ENCODE measurements at regions not wholly inside any gene's neighbourhood (a gene's known extent, or its start where the extent isn't known, plus 50 kb on each side); places are given as distances from the start of the nearest gene placed in this dataset.

- ChIA-PET RAD21 (ENCODE audit: unreplicated experiment) (no interaction called here), CTCF (no interaction called here), SMC1A (ENCODE audit: uncharacterized antibody, unreplicated experiment) (no interaction called here), POLR2A (interaction anchor here (0.5 kb wide), 1 partner anchor 421 kb away, joined by 3 read pairs; no protein-coding TSS in a partner anchor)
- FAIRE-seq, result no peak
- ATAC-seq, result no peak
- no peaks in the 10 kb centered on the region for H3K36me3 ChIP-seq (ENCODE audit: control insufficient read depth in 2 of 2, insufficient read depth in 2 of 2, low read length in 1 of 2)
- BruUV-seq (replicated peaks), result no TSS peak
- H3K9me3 ChIP-seq (replicated peaks; ENCODE audit: control insufficient read depth, insufficient read depth, low read length), result no peaks in the 10 kb centered on the region
- intact Hi-C loops (cut with micrococcal nuclease; ENCODE audit: unreplicated experiment) (no loop called here), in situ Hi-C loops (cut with MboI) (no loop called here)
- no peak for DNase-seq (ENCODE audit: low read depth, low spot score)
- TF ChIP-seq NKRF (conservative IDR thresholded peaks at IDR 0.05) (no peak), SPI1 (IDR thresholded peaks at IDR 0.05; ENCODE audit: borderline replicate concordance, insufficient read depth, low read depth, low read length) (no peak), ATF3 (IDR thresholded peaks at IDR 0.05; ENCODE audit: borderline replicate concordance, extremely low read depth, low read depth, low read length) (no peak), ZZZ3 (IDR thresholded peaks at IDR 0.05; ENCODE audit: control insufficient read depth, insufficient read length, low read depth) (no peak), ZNF274 (IDR thresholded peaks at IDR 0.05; ENCODE audit: insufficient read depth, insufficient read length) (no peak), ZNF622 (IDR thresholded peaks at IDR 0.05) (no peak), TCF12 (IDR thresholded peaks at IDR 0.05; ENCODE audit: low read depth, low read length) (no peak), KLF5 (IDR thresholded peaks at IDR 0.05; ENCODE audit: partially characterized antibody) (no peak)
- peaks cover 0 to 5% of the 10 kb centered on the region in 2 experiments; a peak in 1 of 4 replicates for H3K27me3 ChIP-seq (replicated peaks in 1 of 2; ENCODE audit: control insufficient read depth in 2 of 2, insufficient read depth in 2 of 2, low read length in 1 of 2)
- no peaks in the 10 kb centered on the region for H3K4me1 ChIP-seq (ENCODE audit: control insufficient read depth, insufficient read depth, low read length)
- no peaks in the 10 kb centered on the region for H3K79me2 ChIP-seq (ENCODE audit: control insufficient read depth, insufficient read depth, low read length)
- H3K9ac ChIP-seq (ENCODE audit: control insufficient read depth, insufficient read depth, low read length), result no peak overlapping the region
- no peak overlapping the region for H3K4me3 ChIP-seq
- no peak overlapping the region for H3K4me2 ChIP-seq (ENCODE audit: control insufficient read depth, insufficient read depth)
- H2AFZ ChIP-seq (ENCODE audit: control insufficient read depth, low read depth, low read length), result no peak overlapping the region
- H4K20me1 ChIP-seq (ENCODE audit: control insufficient read depth, insufficient read depth), result no peaks in the 10 kb centered on the region
- WGBS (ENCODE audit: insufficient coverage, insufficient replicate concordance, low lambda C conversion rate, missing lambda C conversion rate), result 54% methylated on average over 6 of the region's 6 CpGs
- H3K27ac ChIP-seq (ENCODE audit: control insufficient read depth, insufficient read depth), result no peak overlapping the region
Observed at GRCh38 chr5:74948031-74948546, 81.9 kb upstream of the FAM169A start.
